DMS 273 (cell line): ENCODE measurements at regions not wholly inside any gene's neighbourhood (a gene's known extent, or its start where the extent isn't known, plus 50 kb on each side); places are given as distances from the start of the nearest gene placed in this dataset.
A peak's percentile ranks its signal among the peaks of the same experiment; 100 is the strongest.
"Not testable (repeated sequence)": the region's sequence is repeated elsewhere in the genome, so short reads cannot be mapped to it uniquely, and the experiment has no call there.

Experiments
- DNase-seq: peaks from one replicate; lab custom pipeline; 2025; ENCODE audit not compliant: unreplicated experiment; lab: John Stamatoyannopoulos, UW

- no peak for DNase-seq
Measured at GRCh38 chr6:17013701-17014100, 88.1 kb upstream of the STMND1 start.

- DNase-seq: no peak
Measured at GRCh38 chr6:17012421-17013225, 89.2 kb upstream of the STMND1 start.

- DNase-seq: no peak
Measured at GRCh38 chr6:17011985-17012384, 89.9 kb upstream of the STMND1 start.

- no peak for DNase-seq
Measured at GRCh38 chr6:17007749-17008148, 94.1 kb upstream of the STMND1 start.

- DNase-seq: no peak
Measured at GRCh38 chr6:17006543-17006942, 95.3 kb upstream of the STMND1 start.

GRCh38 chr6:17004269-17004668 lies 97.6 kb upstream of the STMND1 start:
- DNase-seq: no peak

GRCh38 chr6:17002123-17002522 lies 99.7 kb upstream of the STMND1 start:
- DNase-seq: no peak

- DNase-seq: no peak
Measured at GRCh38 chr6:17001188-17001587, 100.7 kb upstream of the STMND1 start.

- DNase-seq: no peak
Measured at GRCh38 chr6:16999491-17000436, 102.1 kb upstream of the STMND1 start.

GRCh38 chr6:16998461-16998860 lies 103.4 kb upstream of the STMND1 start:
- DNase-seq: no peak

- DNase-seq: no peak
Measured at GRCh38 chr6:16995511-16996250, 106.2 kb upstream of the STMND1 start.

- no peak for DNase-seq
Measured at GRCh38 chr6:16993396-16993795, 108.5 kb upstream of the STMND1 start.

- no peak for DNase-seq
Measured at GRCh38 chr6:16991981-16992629, 109.7 kb upstream of the STMND1 start.

GRCh38 chr6:16989976-16990375 lies 111.9 kb upstream of the STMND1 start:
- not testable (repeated sequence) for DNase-seq

GRCh38 chr6:16989382-16989781 lies 112.5 kb upstream of the STMND1 start:
- DNase-seq: no peak

- DNase-seq: no peak
Measured at GRCh38 chr6:16987996-16988395, 113.9 kb upstream of the STMND1 start.

- no peak for DNase-seq
Measured at GRCh38 chr6:16985513-16986284, 116.2 kb upstream of the STMND1 start.

- peak; percentile 57 for DNase-seq
Measured at GRCh38 chr6:16982807-16983206, 119.0 kb upstream of the STMND1 start.

- no peak for DNase-seq
Measured at GRCh38 chr6:16979677-16980370, 122.0 kb upstream of the STMND1 start.
